ENCODE measurements at regions not wholly inside any gene's neighbourhood (a gene's known extent, or its start where the extent isn't known, plus 50 kb on each side); places are given as distances from the start of the nearest gene placed in this dataset.

DNA sequence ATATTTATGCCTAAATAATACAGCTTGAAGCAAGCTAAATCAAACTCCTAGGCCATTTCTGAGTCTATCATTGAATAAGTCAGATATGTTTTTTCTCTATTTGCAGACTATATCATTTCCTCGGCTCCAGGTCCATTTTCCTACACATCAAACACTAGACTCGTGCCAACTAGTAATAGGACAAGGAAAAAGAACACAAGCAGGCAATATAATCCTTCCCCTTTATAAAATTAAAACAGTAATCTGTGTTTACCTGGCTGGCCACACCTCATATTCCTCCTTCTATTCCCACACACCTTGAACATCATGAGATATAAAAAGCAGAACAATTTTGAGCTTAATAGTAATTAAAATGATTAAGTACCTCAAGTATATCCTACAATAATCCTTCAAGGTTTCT lies 325.7 kb downstream of the TFEC start:
- no peak for DNase-seq

DNA sequence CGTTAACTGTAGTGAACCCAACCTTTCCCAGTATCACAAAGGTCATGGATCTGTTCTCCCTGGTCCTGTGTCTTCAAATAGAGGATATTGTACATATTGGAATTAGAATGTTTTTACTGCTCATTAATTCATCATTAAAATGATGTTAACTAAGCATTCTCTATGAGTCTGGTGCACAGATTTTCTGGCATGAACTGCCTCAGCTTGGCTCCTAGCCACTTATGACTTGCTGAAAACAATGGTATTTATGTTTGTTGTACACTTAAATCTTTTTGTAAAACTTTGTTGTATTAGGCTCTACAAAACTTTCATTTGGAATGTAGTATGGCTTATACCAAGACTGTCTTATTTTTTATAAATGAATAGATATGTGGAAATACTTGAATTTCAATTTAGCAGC lies 329.4 kb downstream of the TFEC start:
- DNase-seq: no peak

DNA sequence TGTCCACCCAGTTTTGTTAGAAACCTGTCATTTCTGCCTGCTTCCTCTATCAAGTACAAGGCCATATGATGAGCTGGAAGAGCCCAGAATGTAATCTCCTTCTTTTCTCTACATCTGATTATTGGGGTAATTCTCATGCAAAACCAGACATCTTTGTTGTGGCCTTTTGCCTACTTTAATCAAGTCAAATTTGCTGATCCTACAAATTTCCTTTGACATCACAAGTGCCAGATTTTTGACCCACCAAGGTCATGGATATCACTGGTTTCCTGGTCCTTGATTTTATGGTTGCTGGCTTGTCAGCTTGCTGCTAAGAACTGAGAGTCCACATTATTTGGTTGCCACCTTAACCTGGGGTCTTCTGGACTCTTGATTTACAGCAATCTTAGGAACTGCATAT lies 336.1 kb downstream of the TFEC start:
- no peak for DNase-seq

DNA sequence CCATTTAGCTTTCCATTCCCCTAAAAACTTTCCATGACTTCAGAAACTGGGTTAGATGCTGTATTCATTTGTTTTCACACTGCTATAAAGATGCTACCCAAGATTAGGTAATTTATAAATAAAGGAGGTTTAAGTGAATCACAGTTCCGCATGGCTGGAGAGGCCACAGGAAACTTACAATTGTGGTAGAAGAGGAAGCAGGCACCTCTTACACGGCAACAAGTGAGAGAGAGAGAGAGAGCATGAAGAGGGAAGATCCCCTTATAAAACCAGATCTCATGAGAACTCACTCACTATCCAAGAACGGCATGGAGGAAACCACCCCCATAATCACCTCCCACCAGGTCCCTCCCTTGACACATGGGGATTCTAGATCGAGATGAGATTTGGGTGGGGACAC lies 336.8 kb downstream of the TFEC start:
- no peak for DNase-seq

DNA sequence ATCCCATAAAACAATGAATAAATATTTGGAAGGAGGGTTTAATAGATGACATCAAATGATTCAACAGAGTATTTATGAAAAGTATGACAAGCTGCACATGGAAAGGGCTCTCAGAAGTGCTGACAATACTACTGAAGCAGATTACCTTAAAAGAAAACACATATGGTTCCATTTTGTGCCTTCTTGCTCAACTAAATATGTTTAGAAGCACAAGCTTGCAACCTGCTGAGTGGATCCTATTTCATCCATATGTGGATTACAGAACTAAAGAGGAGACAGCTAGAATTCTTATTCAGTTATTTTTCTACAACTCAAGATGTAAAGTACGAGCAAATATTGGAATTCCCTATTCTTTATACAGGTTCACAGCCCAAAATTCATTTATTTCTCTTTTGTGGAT lies 340.6 kb downstream of the TFEC start:
- DNase-seq: peak; percentile 4

DNA sequence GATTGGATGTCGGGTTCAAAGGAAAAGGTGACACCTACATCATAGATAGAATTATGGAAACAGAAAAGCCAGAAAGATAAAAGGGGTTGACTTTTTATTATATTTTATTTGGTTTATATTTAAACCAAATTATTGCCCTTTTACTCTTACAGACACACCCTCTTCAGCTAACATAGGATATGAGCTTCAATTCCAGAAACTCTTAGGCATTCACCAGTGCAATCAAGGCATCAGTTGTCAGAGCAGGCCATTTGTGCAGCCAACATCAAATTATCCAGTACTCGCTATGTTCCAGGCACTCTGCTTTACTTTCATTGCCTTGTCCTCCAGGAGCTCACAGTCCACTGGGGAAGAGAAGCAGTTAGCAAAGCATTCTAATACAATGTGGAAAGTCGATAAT lies 347.5 kb downstream of the TFEC start:
- no peak for DNase-seq

DNA sequence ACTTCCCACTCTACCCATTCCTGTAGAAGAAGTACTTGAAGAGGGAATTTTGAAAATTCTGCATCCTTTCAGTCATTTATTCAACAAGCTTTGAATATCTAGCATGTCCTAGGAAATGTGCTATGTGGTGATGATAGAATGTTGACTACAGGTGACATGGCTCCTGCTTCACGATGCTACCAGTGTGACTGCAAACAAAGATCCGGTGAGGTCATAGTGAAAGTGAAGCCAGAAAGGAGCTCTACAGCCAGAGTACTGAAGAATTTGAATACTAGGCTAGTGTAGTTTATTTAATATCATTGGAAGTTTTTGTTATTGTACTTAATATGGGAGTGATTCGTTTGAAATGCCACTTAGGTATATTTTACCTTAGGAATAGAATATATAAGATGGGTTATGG lies 348.1 kb downstream of the TFEC start:
- no peak for DNase-seq

DNA sequence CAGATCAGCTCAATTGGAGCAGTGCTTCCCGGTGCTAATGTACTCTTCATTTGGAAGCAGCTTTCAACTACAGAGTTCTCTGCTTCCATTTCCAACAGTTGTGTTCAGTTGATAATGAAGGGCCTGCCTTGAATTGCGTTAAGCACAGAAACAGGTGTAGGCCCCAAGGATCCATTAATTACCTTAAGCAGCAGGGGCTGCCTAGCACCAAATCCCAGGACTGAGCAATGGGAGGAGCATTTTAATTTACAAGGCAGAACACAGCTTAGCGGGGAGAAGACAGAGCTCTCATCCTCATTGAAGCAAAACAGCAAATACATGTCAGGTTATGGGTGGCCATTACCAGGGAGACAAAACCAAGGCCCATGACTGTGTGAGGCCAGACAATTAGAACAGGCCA lies 349.6 kb downstream of the TFEC start:
- no peak for DNase-seq

DNA sequence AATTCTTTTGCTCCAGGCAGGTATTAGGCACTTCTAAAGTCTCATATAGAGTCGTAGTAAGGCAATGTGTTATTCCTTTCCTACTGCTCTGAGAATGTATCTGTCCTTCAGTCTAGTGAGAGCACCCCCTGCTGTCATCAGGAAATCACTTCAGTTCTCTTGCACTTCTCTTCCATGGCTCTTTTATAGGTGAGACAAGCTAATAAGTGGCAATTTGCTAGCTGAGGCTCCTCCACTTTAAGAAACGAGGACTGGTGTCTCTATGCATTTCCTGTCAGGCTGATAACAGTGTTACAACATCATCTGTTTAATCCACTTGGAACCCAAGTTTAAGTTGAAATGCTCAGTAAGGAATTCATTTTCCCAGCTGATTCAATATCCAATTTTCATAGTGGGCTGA lies 350.6 kb downstream of the TFEC start:
- DNase-seq: peak; percentile 53

DNA sequence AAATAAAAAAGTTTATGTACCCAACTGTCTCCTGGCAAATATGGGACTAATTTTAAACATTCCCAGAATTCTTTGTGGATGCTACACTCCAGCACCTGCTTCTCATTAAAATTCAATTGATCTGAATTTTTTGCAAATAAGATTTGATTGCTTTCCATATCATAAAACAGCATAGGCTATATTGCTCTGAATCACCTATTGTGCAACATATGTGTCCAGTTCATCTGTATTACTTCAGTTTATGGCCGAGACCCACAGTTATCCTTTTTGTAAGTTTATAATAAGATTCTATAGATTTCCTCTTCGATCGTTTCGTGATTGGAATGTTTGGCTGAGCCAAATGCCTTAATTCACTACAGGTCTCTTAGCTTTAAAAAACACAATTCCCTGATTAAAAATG lies 351.1 kb downstream of the TFEC start:
- DNase-seq: peak; percentile 2

DNA sequence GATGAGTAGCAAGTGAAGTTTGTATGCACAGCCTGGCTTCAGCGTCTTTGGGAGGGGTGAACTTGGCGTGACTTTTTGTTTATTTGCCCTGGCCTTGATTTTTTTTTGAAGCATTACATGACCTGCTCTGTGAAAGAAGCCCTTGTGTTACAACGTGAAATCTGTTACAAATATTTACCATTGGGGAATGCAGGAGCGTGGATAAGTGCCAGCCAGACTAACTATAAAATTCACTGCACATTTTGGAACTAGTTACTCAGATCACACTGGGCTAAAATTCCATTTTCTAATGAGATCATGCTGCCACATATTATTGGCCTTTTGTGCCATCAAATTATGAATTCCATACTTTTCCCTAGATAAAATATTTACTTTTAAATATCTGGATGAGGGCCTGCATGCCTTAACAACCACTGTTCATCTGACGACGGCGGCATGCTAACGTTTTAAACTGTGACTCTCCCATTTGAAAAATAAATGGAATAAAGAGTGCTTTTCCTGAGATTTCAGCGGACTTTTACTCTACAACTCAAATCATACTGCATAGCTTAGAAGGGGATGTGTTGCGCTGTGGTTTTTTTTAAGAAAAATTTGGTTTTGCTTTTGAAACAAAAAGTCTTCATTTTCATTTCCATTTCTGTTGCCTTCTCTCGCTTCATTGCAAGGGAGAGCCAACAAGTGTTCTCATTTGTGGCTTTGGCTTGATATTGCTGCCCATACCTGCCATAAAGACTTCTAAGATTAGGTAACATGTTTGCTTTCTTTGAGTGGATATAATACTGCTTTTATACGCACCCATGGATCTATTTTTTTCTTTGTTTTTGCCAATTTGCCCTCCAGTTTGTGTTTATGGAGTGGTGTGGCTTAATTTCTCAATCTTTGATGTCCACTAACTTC lies 352.2 kb downstream of the TFEC start:
- DNase-seq: peak; percentile 72

DNA sequence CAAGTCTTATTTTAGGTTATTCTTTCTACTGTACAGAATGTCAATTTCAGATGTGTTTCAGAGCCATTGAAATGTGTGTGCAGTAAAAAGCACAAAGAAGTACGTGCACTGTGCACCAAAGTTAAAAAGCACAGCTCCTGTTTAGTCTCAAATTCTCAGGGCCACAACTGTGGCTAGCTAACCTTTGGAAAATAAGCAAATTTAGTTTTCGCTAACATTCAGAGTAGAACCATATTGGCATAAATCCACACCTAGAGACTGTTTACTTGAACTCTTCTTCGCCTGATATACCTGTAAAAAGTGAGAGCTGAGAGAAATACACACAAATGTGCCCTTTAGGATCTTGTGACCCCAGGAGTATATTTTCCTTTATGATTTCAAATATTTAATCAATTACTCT lies 353.9 kb downstream of the TFEC start:
- DNase-seq: no peak

DNA sequence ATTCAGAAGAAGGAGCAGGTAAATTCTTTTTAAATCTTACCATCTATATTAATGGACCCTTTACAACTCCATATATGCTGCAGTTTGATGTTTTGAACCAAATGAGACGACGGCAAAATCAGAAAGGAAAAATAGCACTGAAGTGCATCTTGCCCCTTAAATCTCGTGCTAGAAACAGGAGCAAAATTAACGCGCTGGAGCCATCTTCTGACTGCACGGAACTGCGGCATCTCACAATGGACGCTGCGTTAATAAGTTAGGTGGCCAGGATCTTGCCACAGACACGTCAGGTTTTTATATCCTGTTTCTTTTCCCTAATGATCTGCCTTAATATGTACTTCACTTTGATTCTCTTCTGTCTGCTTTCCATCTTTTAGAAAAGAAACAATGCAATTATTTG lies 354.5 kb downstream of the TFEC start:
- DNase-seq: peak; percentile 53

DNA sequence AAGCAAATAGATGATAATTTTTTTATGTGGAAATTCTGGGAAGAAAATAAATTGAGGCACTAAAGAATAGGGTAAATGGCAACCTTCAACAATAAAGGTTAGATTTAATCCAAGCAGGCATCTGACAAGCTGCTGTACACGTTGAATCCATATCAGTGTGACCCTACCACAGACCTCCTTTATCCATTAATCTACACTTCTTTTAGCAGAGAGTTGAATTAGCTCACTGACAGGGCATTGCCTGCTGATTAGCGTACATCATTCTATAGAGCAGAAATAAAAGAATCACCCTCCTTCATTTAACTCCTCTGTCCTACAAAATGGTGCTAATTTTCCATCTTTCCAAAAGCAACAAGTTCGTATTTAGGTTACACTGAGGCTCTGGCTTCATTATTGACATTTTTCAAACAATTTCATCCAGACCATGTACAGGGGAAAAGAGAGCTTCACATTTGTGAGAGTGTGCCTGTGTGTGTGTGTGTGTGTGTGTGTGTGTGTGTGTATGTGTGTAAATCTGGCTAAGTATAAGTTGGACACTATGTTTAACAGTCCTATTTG lies 356.0 kb downstream of the TFEC start:
- no peak for DNase-seq

DNA sequence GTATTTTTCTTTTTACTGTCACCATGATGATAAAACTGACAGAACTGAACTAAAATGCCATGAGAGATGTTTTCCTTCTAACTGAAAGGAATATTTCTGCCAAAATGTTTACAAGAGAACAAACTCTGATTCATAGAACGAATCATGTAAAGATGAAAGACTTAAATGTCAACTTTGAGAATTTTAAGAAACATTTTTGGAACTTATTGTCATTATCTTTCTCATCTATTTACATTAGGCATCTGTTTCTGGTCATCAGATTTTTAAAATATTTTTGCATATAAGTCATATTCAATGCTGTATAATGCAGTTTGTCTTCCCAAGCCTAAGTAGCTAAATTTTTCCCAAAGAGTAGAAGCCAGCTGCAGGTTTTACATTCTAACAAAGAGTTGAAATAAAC lies 358.5 kb downstream of the TFEC start:
- DNase-seq: peak; percentile 79

DNA sequence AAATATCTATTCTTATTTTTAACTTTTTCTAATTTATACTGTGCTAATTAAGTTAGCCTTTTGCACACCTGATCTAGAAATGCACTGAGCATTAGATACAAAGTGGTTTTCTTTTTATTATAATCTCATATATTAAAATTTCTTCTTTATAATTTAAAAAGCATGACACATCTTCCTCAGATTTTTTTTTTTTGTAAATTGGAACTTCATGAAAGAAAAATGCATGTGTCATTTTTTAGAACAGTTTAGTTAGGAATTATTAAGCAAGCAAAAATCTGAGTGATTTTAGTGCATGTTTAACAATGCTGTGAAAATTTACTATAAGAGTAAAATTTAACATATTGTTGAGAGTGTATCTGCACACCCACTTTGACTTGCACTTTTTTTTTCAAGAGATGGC lies 367.9 kb downstream of the TFEC start:
- DNase-seq: peak; percentile 30

DNA sequence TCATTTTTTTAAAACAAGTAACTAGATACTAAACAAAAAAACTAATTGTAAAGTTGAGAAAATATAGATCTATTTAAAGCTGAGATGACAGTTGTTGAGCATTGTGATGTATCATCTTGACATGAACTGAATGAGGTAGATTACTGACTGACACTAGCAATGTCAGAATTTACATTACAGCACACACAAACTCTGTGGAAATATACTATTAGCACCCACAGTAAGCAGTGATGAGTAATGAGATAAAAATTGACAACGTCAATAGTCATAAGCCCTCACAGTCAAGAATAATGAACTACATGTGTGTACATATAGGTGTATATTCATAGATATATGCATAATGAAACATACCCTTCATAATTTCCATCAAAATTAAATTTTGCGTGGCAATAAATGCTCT lies 368.4 kb downstream of the TFEC start:
- DNase-seq: peak; percentile 77

DNA sequence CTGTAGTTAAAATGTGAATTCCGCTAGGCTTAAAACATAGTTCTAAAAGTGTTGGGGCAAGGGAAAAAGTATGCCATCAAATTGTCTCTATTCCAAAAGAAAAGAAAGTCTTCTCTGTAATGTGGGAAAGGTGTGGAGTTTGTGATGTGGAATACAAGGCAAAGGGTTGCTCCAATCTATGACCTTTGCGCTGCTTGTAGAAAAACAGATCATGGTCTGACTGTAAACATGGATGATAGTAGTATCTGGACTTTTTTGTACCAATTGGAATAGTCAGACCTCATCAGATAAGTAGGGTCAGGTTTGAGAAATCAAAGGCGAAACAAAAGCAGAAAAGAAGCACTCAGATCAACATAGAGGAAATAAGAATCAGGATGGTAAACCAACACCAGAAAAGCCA lies 372.3 kb downstream of the TFEC start:
- DNase-seq: no peak

DNA sequence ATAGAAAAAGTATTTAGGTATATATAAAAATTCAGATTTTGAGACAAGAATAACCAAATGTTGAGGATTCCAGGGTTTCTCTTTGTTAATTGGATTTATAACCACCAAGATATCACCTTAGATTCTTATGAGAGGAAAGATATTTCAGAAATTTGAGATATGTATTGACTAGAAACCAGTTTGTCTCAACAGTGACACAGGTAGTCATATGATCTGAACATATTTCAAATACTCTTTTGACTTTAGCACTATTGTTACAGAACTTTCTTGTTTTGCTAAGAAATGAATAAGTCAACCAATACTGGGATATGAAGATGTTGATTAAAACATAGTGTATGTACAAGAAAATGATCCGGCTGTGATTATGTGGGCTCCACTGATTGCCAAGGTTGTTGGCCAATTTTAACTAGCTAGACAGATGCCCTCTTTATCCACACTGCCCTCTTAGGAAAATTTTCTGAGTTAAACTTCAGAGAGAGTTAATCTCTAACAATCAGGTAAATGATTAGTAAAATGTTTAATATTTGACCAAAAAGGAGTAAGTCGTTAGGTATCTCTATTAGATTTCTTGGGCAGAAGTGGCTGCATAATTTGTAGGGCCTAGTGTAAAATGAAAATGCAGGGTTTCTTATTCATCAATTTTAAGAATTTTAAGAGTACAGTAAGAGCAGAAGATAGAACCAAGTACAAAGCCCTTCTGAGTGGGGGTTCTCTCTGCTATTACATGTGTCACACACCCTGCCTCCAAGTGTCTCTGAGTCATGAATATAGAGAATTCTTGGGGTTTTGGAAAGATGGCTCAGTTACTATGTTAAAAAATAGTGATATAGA lies 376.0 kb downstream of the TFEC start:
- DNase-seq: peak; percentile 86

DNA sequence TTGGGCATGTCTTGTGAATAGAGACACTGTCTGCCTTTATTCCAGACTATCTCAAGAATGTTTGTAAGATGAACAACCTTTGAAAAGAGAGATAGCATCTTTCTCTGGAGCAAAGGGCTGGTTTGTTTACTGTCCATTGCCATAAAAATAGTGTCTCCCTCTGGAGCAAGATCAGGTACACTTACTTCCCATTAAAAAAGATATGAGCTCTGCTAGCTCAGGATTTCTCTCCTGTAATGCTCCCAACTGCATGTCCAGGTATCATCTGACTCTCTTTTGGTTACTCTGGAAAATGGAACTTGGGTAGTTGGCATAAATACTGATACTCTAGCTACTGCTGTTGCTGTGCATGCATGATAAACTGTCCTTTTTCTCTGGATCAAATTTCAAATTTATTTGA lies 381.1 kb downstream of the TFEC start:
- no peak for DNase-seq

DNA sequence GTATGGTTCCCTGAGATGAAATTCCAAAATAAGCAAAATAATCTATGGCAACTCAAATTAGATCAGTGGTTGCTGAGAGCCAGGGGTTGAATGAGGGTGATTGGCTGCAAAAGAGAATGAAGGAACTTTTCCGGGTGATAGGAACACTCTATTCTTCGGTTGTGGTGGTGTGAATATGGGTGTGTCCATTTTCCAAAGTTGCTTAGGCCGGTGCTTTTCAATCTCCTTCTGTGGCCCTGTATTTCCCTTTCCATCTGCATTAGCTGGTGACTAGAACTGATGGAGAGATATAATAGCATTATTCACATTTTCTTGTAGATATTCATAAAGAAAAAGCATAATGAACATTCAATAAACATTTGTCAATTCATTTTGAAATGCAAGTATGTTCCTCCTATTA lies 382.9 kb downstream of the TFEC start:
- DNase-seq: no peak

DNA sequence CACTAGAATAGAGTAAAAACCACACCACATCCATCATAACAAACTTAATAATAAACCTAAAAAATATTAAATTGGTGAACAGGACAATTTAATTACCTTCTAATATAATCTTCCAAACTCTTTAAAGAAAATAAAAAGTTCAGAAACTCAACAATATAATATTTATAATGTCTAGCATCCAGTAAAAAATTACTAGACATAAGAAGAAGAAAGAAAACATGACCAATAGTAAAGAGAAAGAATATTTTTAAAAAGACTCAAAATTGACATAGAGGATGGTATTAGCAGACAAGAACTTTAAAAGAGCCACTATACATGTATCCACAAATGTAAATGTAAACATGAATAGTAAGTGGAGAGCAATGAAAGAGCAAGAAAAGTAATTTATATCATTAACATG lies 388.4 kb downstream of the TFEC start:
- DNase-seq: no peak

DNA sequence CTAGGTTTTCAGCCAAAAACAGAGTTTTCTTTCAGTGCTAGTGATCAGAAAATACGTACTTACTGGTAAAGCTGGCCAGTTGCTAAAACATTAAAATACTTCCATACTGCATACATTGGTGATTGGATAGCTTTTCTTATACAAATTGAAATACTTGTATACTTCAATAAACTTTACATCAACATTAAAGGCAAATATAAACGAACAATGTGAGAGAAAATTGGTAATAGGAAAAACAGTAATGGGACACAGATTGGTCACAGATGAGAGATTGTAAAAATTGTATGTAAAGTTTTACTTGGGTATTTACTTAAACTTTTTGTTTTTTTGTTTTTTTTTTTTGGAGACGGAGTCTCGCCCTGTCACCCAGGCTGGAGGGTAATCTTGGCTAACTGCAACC lies 391.7 kb downstream of the TFEC start:
- no peak for DNase-seq

DNA sequence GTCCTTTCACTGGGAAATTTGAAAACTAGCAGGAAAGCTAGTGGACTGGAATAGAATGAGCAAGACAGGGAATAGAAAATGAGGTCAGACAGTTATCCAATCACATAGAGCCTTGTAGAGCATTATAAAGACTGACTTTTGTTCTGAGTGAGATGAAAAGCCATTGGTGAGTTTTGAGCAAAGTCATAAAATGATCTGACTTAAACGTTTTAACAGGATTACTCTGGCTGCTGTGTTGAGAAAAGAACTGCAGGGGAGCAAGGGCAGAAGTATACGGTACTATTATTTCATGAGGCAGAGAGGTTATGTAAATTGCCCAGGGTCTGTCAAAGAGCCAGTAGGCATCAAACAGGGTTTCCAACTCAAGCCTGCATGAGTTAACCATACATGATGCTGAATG lies 393.4 kb downstream of the TFEC start:
- no peak for DNase-seq

Measured in fibroblast of skin of right biceps (primary cell).